ENCODE measurements at regions not wholly inside any gene's neighbourhood (a gene's known extent, or its start where the extent isn't known, plus 50 kb on each side); places are given as distances from the start of the nearest gene placed in this dataset.
"Not testable (repeated sequence)": the region's sequence is repeated elsewhere in the genome, so short reads cannot be mapped to it uniquely, and the experiment has no call there.

DNA sequence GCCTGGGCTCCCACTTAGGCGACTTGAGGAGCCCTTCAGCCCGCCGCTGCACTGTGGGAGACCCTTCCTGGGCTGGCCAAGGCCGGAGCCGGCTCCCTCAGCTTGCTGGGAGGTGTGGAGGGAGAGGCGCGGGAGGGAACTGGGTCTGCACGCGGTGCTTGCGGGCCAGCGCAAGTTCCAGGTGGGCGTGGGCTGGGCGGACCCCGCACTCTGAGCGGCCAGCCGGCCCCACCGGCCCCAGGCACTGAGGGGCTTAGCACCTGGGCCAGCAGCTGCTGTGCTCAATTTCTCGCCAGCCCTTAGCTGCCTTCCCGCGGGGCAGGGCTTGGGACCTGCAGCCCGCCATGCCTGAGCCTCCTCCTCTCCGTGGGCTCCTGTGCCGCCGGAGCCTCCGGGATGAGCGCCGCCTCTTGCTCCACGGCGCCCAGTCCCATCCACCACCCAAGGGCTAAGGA lies 946.3 kb downstream of the IPMK start:
- TF ChIP-seq, protein P1, sequence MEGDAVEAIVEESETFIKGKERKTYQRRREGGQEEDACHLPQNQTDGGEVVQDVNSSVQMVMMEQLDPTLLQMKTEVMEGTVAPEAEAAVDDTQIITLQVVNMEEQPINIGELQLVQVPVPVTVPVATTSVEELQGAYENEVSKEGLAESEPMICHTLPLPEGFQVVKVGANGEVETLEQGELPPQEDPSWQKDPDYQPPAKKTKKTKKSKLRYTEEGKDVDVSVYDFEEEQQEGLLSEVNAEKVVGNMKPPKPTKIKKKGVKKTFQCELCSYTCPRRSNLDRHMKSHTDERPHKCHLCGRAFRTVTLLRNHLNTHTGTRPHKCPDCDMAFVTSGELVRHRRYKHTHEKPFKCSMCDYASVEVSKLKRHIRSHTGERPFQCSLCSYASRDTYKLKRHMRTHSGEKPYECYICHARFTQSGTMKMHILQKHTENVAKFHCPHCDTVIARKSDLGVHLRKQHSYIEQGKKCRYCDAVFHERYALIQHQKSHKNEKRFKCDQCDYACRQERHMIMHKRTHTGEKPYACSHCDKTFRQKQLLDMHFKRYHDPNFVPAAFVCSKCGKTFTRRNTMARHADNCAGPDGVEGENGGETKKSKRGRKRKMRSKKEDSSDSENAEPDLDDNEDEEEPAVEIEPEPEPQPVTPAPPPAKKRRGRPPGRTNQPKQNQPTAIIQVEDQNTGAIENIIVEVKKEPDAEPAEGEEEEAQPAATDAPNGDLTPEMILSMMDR (IDR thresholded peaks at IDR 0.05) = not testable (repeated sequence)
- not testable (repeated sequence) for TF ChIP-seq POLR2A (IDR thresholded peaks at IDR 0.05)

Measured in esophagus squamous epithelium (tissue), 4 donors.